Transverse colon (tissue), 4 donors: ENCODE measurements at regions not wholly inside any gene's neighbourhood (a gene's known extent, or its start where the extent isn't known, plus 50 kb on each side); places are given as distances from the start of the nearest gene placed in this dataset.

Source experiments
- DNase-seq: peaks from one replicate; pipeline ENCODE4 v3.0.0-alpha.2; 2019
- H3K27ac ChIP-seq, 4 donors: fragments of 200-600 bp; sonication (generic); 2 replicates each; pipeline ENCODE4 v1.5.1; 2016 to 2018; ENCODE audit warnings: inconsistent platforms in 4 of 4
- H3K27me3 ChIP-seq: fragments of 200-600 bp; sonication (generic); 2 replicates; pipeline ENCODE4 v1.5.1; 2017; ENCODE audit warnings: inconsistent platforms
- H3K36me3 ChIP-seq, 4 donors: fragments of 200-600 bp; sonication (generic); 2 replicates each; pipeline ENCODE4 v1.5.1; 2017 to 2019; ENCODE audit warnings: inconsistent platforms in 4 of 4
- H3K4me1 ChIP-seq, 4 donors: fragments of 200-600 bp; sonication (generic); 2 replicates each; pipeline ENCODE4 v1.5.1; 2017 to 2020; ENCODE audit warnings: inconsistent platforms in 4 of 4
- H3K4me3 ChIP-seq, 4 donors: fragments of 200-600 bp; sonication (generic); 1 replicate in 1 of 4; 2 replicates in 3 of 4; pipeline versions ENCODE4 v1.5.1 to v1.6.1; 2017 to 2019; ENCODE audit warnings: inconsistent platforms in 4 of 4
- H3K9me3 ChIP-seq, 2 donors: fragments of 200-600 bp; sonication (generic); 2 replicates each; pipeline ENCODE4 v1.5.1; 2017 to 2019; ENCODE audit warnings: inconsistent platforms in 2 of 2
- CTCF ChIP-seq, 5 experiments: fragments of 200-600 bp in 3 of 5; fragments of 450-650 bp in 2 of 5; sonication (generic) in 3 of 5; IDR thresholded peaks; 1 replicate in 2 of 5; 2 replicates in 3 of 5; pipeline ENCODE4 v1.5.1; 2016 to 2017; ENCODE audit warnings: antibody characterized with exemption in 5 of 5, inconsistent platforms in 3 of 5, mild to moderate bottlenecking in 2 of 5, moderate library complexity in 1 of 5
- EP300 ChIP-seq: sonication (generic); formaldehyde crosslinking; IDR thresholded peaks from one replicate; pipeline ENCODE4 v1.6.1; 2017; ENCODE audit warnings: antibody characterized with exemption, low read depth
- POLR2A ChIP-seq: fragments of 450-650 bp; IDR thresholded peaks from one replicate; pipeline ENCODE4 v1.6.1; 2016; ENCODE audit warnings: antibody characterized with exemption, mild to moderate bottlenecking, moderate library complexity
- POLR2AphosphoS5 ChIP-seq, 3 donors: sonication (generic); formaldehyde crosslinking; IDR thresholded peaks; one replicate each; pipeline ENCODE4 v1.6.1; 2016; ENCODE audit warnings: antibody characterized with exemption in 3 of 3
- WGBS, 2 donors: methylation state at CpG; one replicate each; pipeline ENCODE4 v1.1.5; 2018; ENCODE audit warnings: low coverage in 1 of 2; 5-methylcytosine and 5-hydroxymethylcytosine counted together
- in situ Hi-C, 4 donors: fragments of 200-750 bp; cut with MboI; loops; one replicate each; pipeline versions ENCODE4 v1.15.0 to v1.15.1; 2017; ENCODE audit warnings: low sequenced_read_pairs in 3 of 4, low pct_ligation_motif_present in 1 of 4, low pct_unique_long_range_greater_than_20kb in 1 of 4
- intact Hi-C: fragments of 100-400 bp; cut with DNase I; formaldehyde crosslinking; loops from one replicate; pipeline ENCODE4 v1.15.1; 2023; ENCODE audit warnings: low total_unique reads

GRCh38 chr3:34189133-34189532 lies 390.7 kb downstream of the PDCD6IP start:
- TF ChIP-seq POLR2A (no peak), CTCF (IDR thresholded peaks at IDR 0.05) (no peak), EP300 (no peak), POLR2AphosphoS5 (IDR thresholded peaks at IDR 0.05) (no peak)
- no peaks in the 10 kb centered on the region for H3K36me3 ChIP-seq
- peaks cover 0 to 5% (median under 1%) of the 10 kb centered on the region in 4 donors for H3K4me1 ChIP-seq
- 81 to 93% methylated on average over 7 of the region's 7 CpGs for WGBS, 2 donors
- no peaks in the 10 kb centered on the region for H3K27me3 ChIP-seq
- intact Hi-C loops (no loop called here), in situ Hi-C loops (no loop called here)
- H3K4me3 ChIP-seq = no peak overlapping the region
- no peak overlapping the region for H3K27ac ChIP-seq
- H3K9me3 ChIP-seq = no peaks in the 10 kb centered on the region
- no peak for DNase-seq

- intact Hi-C loops = no loop called here
- in situ Hi-C loops = no loop called here
- no peaks in the 10 kb centered on the region for H3K27me3 ChIP-seq
- 79 to 83% methylated on average over 2 of the region's 2 CpGs for WGBS, 2 donors
- H3K36me3 ChIP-seq = no peaks in the 10 kb centered on the region
- H3K9me3 ChIP-seq = no peaks in the 10 kb centered on the region
- no peak for DNase-seq
- H3K27ac ChIP-seq = no peak overlapping the region
- H3K4me1 ChIP-seq = no peaks in the 10 kb centered on the region
- no peak overlapping the region for H3K4me3 ChIP-seq
- no peak for TF ChIP-seq EP300
- no peak for TF ChIP-seq CTCF (IDR thresholded peaks at IDR 0.05)
- no peak for TF ChIP-seq POLR2AphosphoS5 (IDR thresholded peaks at IDR 0.05)
- no peak for TF ChIP-seq POLR2A
Measured at GRCh38 chr3:34196914-34197313, 398.5 kb downstream of the PDCD6IP start.

- TF ChIP-seq EP300 (no peak), POLR2AphosphoS5 (IDR thresholded peaks at IDR 0.05) (no peak), POLR2A (no peak), CTCF (IDR thresholded peaks at IDR 0.05) (no peak)
- WGBS, 2 donors = 47 to 57% methylated on average over 1 of the region's 1 CpG
- intact Hi-C loops = no loop called here
Measured at GRCh38 chr3:34198309-34198708, 399.9 kb downstream of the PDCD6IP start.

GRCh38 chr3:34200576-34200975 lies 402.1 kb downstream of the PDCD6IP start:
- WGBS, 2 donors = 61% methylated on average over 1 of the region's 1 CpG; no CpG with 5 or more reads in 1 of the 2 donors
- no peak overlapping the region for H3K27ac ChIP-seq
- H3K36me3 ChIP-seq = no peaks in the 10 kb centered on the region
- H3K4me1 ChIP-seq = no peaks in the 10 kb centered on the region
- TF ChIP-seq EP300 (no peak), POLR2AphosphoS5 (IDR thresholded peaks at IDR 0.05) (no peak)
- no peak overlapping the region for H3K4me3 ChIP-seq
- intact Hi-C loops (no loop called here), in situ Hi-C loops (no loop called here)
- no peak for DNase-seq
- H3K9me3 ChIP-seq = no peaks in the 10 kb centered on the region
- no peaks in the 10 kb centered on the region for H3K27me3 ChIP-seq

More at GRCh38 chr3:34198309-34198708, 399.9 kb downstream of the PDCD6IP start:
- Histone ChIP-seq H3K27ac (no peak overlapping the region), H3K36me3 (no peaks in the 10 kb centered on the region), H3K4me1 (no peaks in the 10 kb centered on the region), H3K27me3 (no peaks in the 10 kb centered on the region), H3K9me3 (no peaks in the 10 kb centered on the region), H3K4me3 (no peak overlapping the region)
- DNase-seq = no peak
- in situ Hi-C loops = no loop called here

GRCh38 chr3:34202975-34203374 lies 404.5 kb downstream of the PDCD6IP start:
- Histone ChIP-seq H3K36me3 (no peaks in the 10 kb centered on the region), H3K27me3 (no peaks in the 10 kb centered on the region), H3K27ac (no peak overlapping the region), H3K9me3 (no peaks in the 10 kb centered on the region), H3K4me3 (no peak overlapping the region), H3K4me1 (no peaks in the 10 kb centered on the region)
- DNase-seq = no peak
- in situ Hi-C loops = no loop called here
- no peak for TF ChIP-seq POLR2AphosphoS5 (IDR thresholded peaks at IDR 0.05)
- TF ChIP-seq EP300 = no peak
- TF ChIP-seq POLR2A = no peak
- TF ChIP-seq CTCF (IDR thresholded peaks at IDR 0.05) = no peak
- WGBS, 2 donors = 60 to 71% methylated on average over 2 to 3 of the region's 3 CpGs
- intact Hi-C loops = no loop called here
